ENCODE measurements at regions not wholly inside any gene's neighbourhood (a gene's known extent, or its start where the extent isn't known, plus 50 kb on each side); places are given as distances from the start of the nearest gene placed in this dataset.

GRCh38 chr19:28492621-28493020 lies 720.3 kb downstream of the UQCRFS1 start:
- TF ChIP-seq, protein P1, sequence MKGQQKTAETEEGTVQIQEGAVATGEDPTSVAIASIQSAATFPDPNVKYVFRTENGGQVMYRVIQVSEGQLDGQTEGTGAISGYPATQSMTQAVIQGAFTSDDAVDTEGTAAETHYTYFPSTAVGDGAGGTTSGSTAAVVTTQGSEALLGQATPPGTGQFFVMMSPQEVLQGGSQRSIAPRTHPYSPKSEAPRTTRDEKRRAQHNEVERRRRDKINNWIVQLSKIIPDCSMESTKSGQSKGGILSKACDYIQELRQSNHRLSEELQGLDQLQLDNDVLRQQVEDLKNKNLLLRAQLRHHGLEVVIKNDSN (IDR thresholded peaks at IDR 0.05): no peak
- TF ChIP-seq EP300 (IDR thresholded peaks at IDR 0.05; ENCODE audit: borderline replicate concordance): no peak
- no peak for TF ChIP-seq REST (IDR thresholded peaks at IDR 0.05; ENCODE audit: low read depth)
- no peak for TF ChIP-seq TCF12 (IDR thresholded peaks at IDR 0.05; ENCODE audit: low read depth)

Measured in Ishikawa (cell line).